Fibroblast of lung (primary cell): ENCODE measurements at regions not wholly inside any gene's neighbourhood (a gene's known extent, or its start where the extent isn't known, plus 50 kb on each side); places are given as distances from the start of the nearest gene placed in this dataset.
"Not testable (repeated sequence)": the region's sequence is repeated elsewhere in the genome, so short reads cannot be mapped to it uniquely, and the experiment has no call there.

ENCODE experiments used
- DNase-seq, 2 donors: peaks; one replicate each; pipeline versions ENCODE4 v3.0.0 to v3.0.0-alpha.2; 2010; ENCODE audit warnings: low read depth in 2 of 2
- H2AFZ ChIP-seq: 2 replicates; pipeline ENCODE4 v1.5.1; 2012; ENCODE audit warnings: low read length, control low read depth, inconsistent platforms
- H3K27ac ChIP-seq: 2 replicates; pipeline ENCODE4 v1.5.1; 2011; ENCODE audit warnings: low read length, control low read depth; ENCODE audit not compliant: insufficient read depth
- H3K27me3 ChIP-seq: 2 replicates; pipeline ENCODE4 v1.5.1; 2011; ENCODE audit warnings: mild to moderate bottlenecking, low read length; ENCODE audit not compliant: control insufficient read depth, insufficient read depth
- H3K36me3 ChIP-seq: 2 replicates; pipeline ENCODE4 v1.5.1; 2011; ENCODE audit warnings: low read length; ENCODE audit not compliant: control insufficient read depth, insufficient read depth
- H3K4me1 ChIP-seq: 2 replicates; pipeline ENCODE4 v1.5.1; 2011; ENCODE audit warnings: low read length; ENCODE audit not compliant: control insufficient read depth, insufficient read depth; ENCODE audit errors: extremely low read depth
- H3K4me2 ChIP-seq: 2 replicates; pipeline ENCODE4 v1.5.1; 2011; ENCODE audit warnings: low read length, control low read depth; ENCODE audit not compliant: insufficient read depth; ENCODE audit errors: extremely low read depth
- H3K4me3 ChIP-seq, 4 experiments: fragments of 200-600 bp in 1 of 4; sonication (generic) in 1 of 4; replicated peaks in 1 of 4; 2 replicates each; pipeline ENCODE4 v1.5.1; 2011 to 2016; ENCODE audit warnings: low read length in 4 of 4, low read depth in 3 of 4, mild to moderate bottlenecking in 3 of 4, control low read depth in 2 of 4, inconsistent platforms in 1 of 4, mixed read lengths in 1 of 4; ENCODE audit not compliant: insufficient read depth in 1 of 4; ENCODE audit errors: control extremely low read depth in 1 of 4
- H3K79me2 ChIP-seq: 2 replicates; pipeline ENCODE4 v1.5.1; 2012; ENCODE audit warnings: mild to moderate bottlenecking, low read length, inconsistent platforms; ENCODE audit not compliant: control insufficient read depth, insufficient read depth
- H3K9ac ChIP-seq: 2 replicates; pipeline ENCODE4 v1.5.1; 2011; ENCODE audit warnings: mild to moderate bottlenecking, low read length, control low read depth; ENCODE audit not compliant: insufficient read depth
- H3K9me3 ChIP-seq: 2 replicates; pipeline ENCODE4 v1.5.1; 2012; ENCODE audit warnings: low read depth, low read length; ENCODE audit not compliant: control insufficient read depth, insufficient read depth
- H4K20me1 ChIP-seq: 2 replicates; pipeline ENCODE4 v1.5.1; 2011; ENCODE audit warnings: low read length; ENCODE audit not compliant: control insufficient read depth, insufficient read depth; ENCODE audit errors: extremely low read depth

- H3K4me2 ChIP-seq, H2AFZ ChIP-seq, H3K9me3 ChIP-seq, H3K36me3 ChIP-seq, DNase-seq, H3K9ac ChIP-seq, H3K27ac ChIP-seq, H3K27me3 ChIP-seq, H3K4me3 ChIP-seq, H4K20me1 ChIP-seq, H3K4me1 ChIP-seq, H3K79me2 ChIP-seq: not testable (repeated sequence)
Observed at GRCh38 chr5:176757569-176757968, 52.8 kb upstream of the UNC5A start.
